ENCODE measurements at regions not wholly inside any gene's neighbourhood (a gene's known extent, or its start where the extent isn't known, plus 50 kb on each side); places are given as distances from the start of the nearest gene placed in this dataset.

- Histone ChIP-seq H2AK9ac (replicated peaks; ENCODE audit: low read depth, low read length, poor library complexity) (no peak overlapping the region), H3K9ac (ENCODE audit: low read depth, low read length) (no peak overlapping the region), H2BK5ac (ENCODE audit: low read depth, low read length, poor library complexity, severe bottlenecking) (no peak overlapping the region), H4K8ac (ENCODE audit: low read depth in 2 of 2, low read length in 2 of 2) (no peak overlapping the region), H3K4me2 (ENCODE audit: low read depth, low read length) (no peak overlapping the region), H3K4me1 (ENCODE audit: control insufficient read depth, insufficient read depth, low read length) (no peaks in the 10 kb centered on the region), H4K91ac (ENCODE audit: insufficient read depth, low read depth, low read length) (no peak overlapping the region), H3K9me1 (ENCODE audit: insufficient read depth, low read length) (no peaks in the 10 kb centered on the region), H3K56ac (ENCODE audit: extremely low read depth, insufficient read depth, low read length) (no peak overlapping the region), H4K5ac (ENCODE audit: low read depth, low read length) (no peak overlapping the region), H3K4me3 (ENCODE audit: insufficient read depth, low read depth, low read length) (no peak overlapping the region), H3K27ac (ENCODE audit: insufficient read depth, low read length) (no peak overlapping the region), H3K14ac (replicated peaks; ENCODE audit: low read depth, low read length) (no peak overlapping the region), H2BK20ac (ENCODE audit: low read depth, low read length) (no peak overlapping the region), H3K9me3 (ENCODE audit: control insufficient read depth, insufficient read depth, low read length) (no peaks in the 10 kb centered on the region), H4K20me1 (ENCODE audit: insufficient read depth, low read length) (no peaks in the 10 kb centered on the region), H3K18ac (ENCODE audit: low read depth, low read length) (no peak overlapping the region), H2BK15ac (ENCODE audit: low read depth, low read length) (no peak overlapping the region), H3K23ac (ENCODE audit: low read depth, low read length) (no peak overlapping the region), H2BK120ac (ENCODE audit: low read depth, low read length) (no peak overlapping the region), H3K4ac (ENCODE audit: low read depth, low read length) (no peak overlapping the region), H3K36me3 (ENCODE audit: control insufficient read depth, insufficient read depth, low read length) (no peaks in the 10 kb centered on the region), H3K79me1 (ENCODE audit: low read depth in 1 of 2, low read length in 2 of 2) (no peaks in the 10 kb centered on the region), H2AFZ (replicated peaks; ENCODE audit: low read length, poor library complexity) (no peak overlapping the region), H3K27me3 (ENCODE audit: control insufficient read depth, insufficient read depth, low read length) (no peaks in the 10 kb centered on the region), H2AK5ac (ENCODE audit: low read depth, low read length) (no peak overlapping the region)
- CTCF ChIA-PET, result no interaction called here
- no peak for DNase-seq
- in situ Hi-C loops (cut with MboI; ENCODE audit: low sequenced_read_pairs), result no loop called here
- WGBS, 2 experiments (ENCODE audit: extremely low coverage in 2 of 2, insufficient read length in 1 of 2), result no CpG with 5 or more reads among the region's 4 CpGs
- ATAC-seq (ENCODE audit: low read depth), result no peak
- dilution Hi-C loops (cut with HindIII; ENCODE audit: low sequenced_read_pairs, unreplicated experiment), result no loop called here
- no TSS peak for BruUV-seq (replicated peaks)
- intact Hi-C loops (cut with micrococcal nuclease), result no loop called here
- POLR2A ChIA-PET (ENCODE audit: unreplicated experiment), result no interaction called here
- TF ChIP-seq FOS (IDR thresholded peaks at IDR 0.05; ENCODE audit: low read depth, low read length) (no peak), RCOR1 (IDR thresholded peaks at IDR 0.05; ENCODE audit: insufficient replicate concordance, low read length) (no peak), BHLHE40 (IDR thresholded peaks at IDR 0.05; ENCODE audit: low read depth, low read length) (no peak), CTCF (conservative IDR thresholded peaks at IDR 0.05; ENCODE audit: low read depth, low read length) (no peak), SMC3 (IDR thresholded peaks at IDR 0.05; ENCODE audit: low read depth, low read length) (no peak), MAFK (IDR thresholded peaks at IDR 0.05; ENCODE audit: low read depth, low read length) (no peak), RAD21 (IDR thresholded peaks at IDR 0.05; ENCODE audit: low read length) (no peak), MXI1 (IDR thresholded peaks at IDR 0.05; ENCODE audit: borderline replicate concordance, low read depth, low read length) (no peak), POLR2A (IDR thresholded peaks at IDR 0.05; ENCODE audit: low read depth, low read length) (no peak), CHD1 (IDR thresholded peaks at IDR 0.05; ENCODE audit: low read depth, low read length) (no peak), MAZ (IDR thresholded peaks at IDR 0.05; ENCODE audit: borderline replicate concordance, low read depth, low read length) (no peak), NFE2L2 (IDR thresholded peaks at IDR 0.05; ENCODE audit: low read depth, low read length) (no peak)
Observed at GRCh38 chr13:105052711-105053110, 1482.8 kb downstream of the EFNB2 start.

Measured in IMR-90 (cell line).